OCI-LY1 (cell line): ENCODE measurements at regions not wholly inside any gene's neighbourhood (a gene's known extent, or its start where the extent isn't known, plus 50 kb on each side); places are given as distances from the start of the nearest gene placed in this dataset.

Source experiments
- H2AFZ ChIP-seq: fragments of 200-600 bp; sonication (generic), shearing (Covaris generic); 2 replicates; pipeline ENCODE4 v1.6.0; 2014; ENCODE audit warnings: antibody characterized with exemption, mild to moderate bottlenecking, low read length
- H3F3A ChIP-seq: fragments of 200-600 bp; sonication (generic), shearing (Covaris generic); 2 replicates; pipeline ENCODE4 v1.6.0; 2014; ENCODE audit warnings: mild to moderate bottlenecking, antibody characterized with exemption, low read length, moderate library complexity; ENCODE audit not compliant: insufficient read depth
- H3K27ac ChIP-seq: fragments of 200-600 bp; sonication (generic); 2 replicates; pipeline ENCODE4 v1.5.1; 2014; ENCODE audit warnings: low read length, mixed run types, mild to moderate bottlenecking, low read depth; ENCODE audit not compliant: poor library complexity, severe bottlenecking
- H3K27me3 ChIP-seq: fragments of 200-600 bp; sonication (generic); 2 replicates; pipeline ENCODE4 v1.6.0; 2014; ENCODE audit warnings: antibody characterized with exemption, mild to moderate bottlenecking, low read length, moderate library complexity; ENCODE audit not compliant: insufficient read depth
- H3K36me3 ChIP-seq: fragments of 200-600 bp; sonication (generic); 2 replicates; pipeline ENCODE4 v1.6.1; 2014; ENCODE audit warnings: mild to moderate bottlenecking, antibody characterized with exemption, low read length, moderate library complexity, mixed read lengths; ENCODE audit not compliant: insufficient read depth
- H3K4me1 ChIP-seq: fragments of 200-600 bp; sonication (generic); 2 replicates; pipeline ENCODE4 v1.5.1; 2014; ENCODE audit warnings: mild to moderate bottlenecking, low read length, moderate library complexity; ENCODE audit not compliant: insufficient read depth, severe bottlenecking
- H3K4me2 ChIP-seq: fragments of 200-600 bp; sonication (generic), shearing (Covaris generic); 2 replicates; pipeline ENCODE4 v1.6.1; 2014; ENCODE audit warnings: low read length
- H3K4me3 ChIP-seq: fragments of 200-600 bp; sonication (generic); 2 replicates; pipeline ENCODE4 v1.5.1; 2014; ENCODE audit warnings: low read length, low read depth, mild to moderate bottlenecking, mixed read lengths; ENCODE audit not compliant: poor library complexity, severe bottlenecking
- H3K79me2 ChIP-seq: fragments of 200-600 bp; shearing (Covaris generic); 2 replicates; pipeline ENCODE4 v1.6.1; 2016; ENCODE audit warnings: mixed run types, low read length, mixed read lengths; ENCODE audit not compliant: insufficient read depth
- H3K9ac ChIP-seq: fragments of 200-600 bp; sonication (generic), shearing (Covaris generic); 2 replicates; pipeline ENCODE4 v1.6.1; 2014; ENCODE audit warnings: mild to moderate bottlenecking, low read length, mixed read lengths
- H3K9me2 ChIP-seq: fragments of 200-600 bp; sonication (generic), shearing (Covaris generic); 2 replicates; pipeline ENCODE4 v1.6.1; 2014; ENCODE audit warnings: low read depth, mild to moderate bottlenecking, low read length, mixed read lengths
- H3K9me3 ChIP-seq: fragments of 200-600 bp; shearing (Covaris generic); 2 replicates; pipeline ENCODE4 v1.6.1; 2014; ENCODE audit warnings: low read length, mixed read lengths
- H4K20me1 ChIP-seq: fragments of 200-600 bp; sonication (generic), shearing (Covaris generic); 2 replicates; pipeline ENCODE4 v1.6.0; 2016; ENCODE audit warnings: mild to moderate bottlenecking, low read length; ENCODE audit not compliant: insufficient read depth
- CTCF ChIP-seq: fragments of 200-600 bp; sonication (generic), shearing (Covaris generic); IDR thresholded peaks from 2 replicates; pipeline ENCODE4 v1.5.1; 2017; ENCODE audit warnings: mild to moderate bottlenecking, antibody characterized with exemption, low read length, moderate library complexity, mixed read lengths
- EZH2 ChIP-seq: fragments of 200-600 bp; sonication (generic), shearing (Covaris generic); IDR thresholded peaks from 2 replicates; pipeline ENCODE4 v1.8.0; 2017; ENCODE audit warnings: borderline replicate concordance, mixed run types, mild to moderate bottlenecking, antibody characterized with exemption, low read length, moderate library complexity, mixed read lengths

DNA sequence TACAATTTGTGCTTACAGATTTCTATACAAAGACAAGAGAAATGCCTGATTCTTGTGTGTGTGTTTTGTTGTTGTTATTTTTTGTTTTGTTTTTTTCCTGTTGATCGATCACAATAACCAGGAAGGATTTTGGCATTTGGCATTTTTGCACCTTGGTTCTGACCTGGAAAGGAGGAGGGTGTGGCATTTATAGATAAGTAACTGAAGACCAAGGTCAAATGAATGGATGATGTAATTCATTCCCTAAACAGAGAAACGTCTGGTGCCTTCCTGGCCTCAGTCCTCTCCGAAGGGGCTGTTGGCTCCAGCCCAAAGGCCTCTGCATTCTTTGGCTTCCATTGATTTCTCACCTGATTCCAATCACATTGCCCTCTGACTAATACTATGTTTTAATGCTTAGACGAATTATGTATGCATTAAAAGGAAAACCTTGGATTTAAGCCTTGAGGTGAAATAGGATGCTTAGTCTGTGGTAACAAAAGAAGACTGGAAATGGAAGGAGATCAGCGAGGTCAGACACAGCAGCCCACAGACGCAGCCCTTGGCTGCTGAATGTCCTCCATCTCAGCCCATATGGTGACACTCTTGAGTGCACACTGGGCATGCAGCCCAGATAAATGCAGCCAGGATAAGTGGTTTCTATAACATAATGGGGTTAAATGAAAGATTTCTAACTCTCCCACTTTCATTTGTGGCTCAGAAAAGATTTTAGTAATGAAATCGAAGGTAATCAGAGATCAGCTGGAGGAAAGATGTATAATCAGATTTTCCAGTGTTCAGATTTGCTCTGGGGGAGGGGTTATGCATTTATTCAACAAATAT, 60.5 kb upstream of the TRIM2 start:
- TF ChIP-seq EZH2 (no peak), CTCF (no peak)
- Histone ChIP-seq H3K4me2 (no peak overlapping the region), H4K20me1 (no peaks in the 10 kb centered on the region), H3K9ac (no peak overlapping the region), H3K27me3 (no peaks in the 10 kb centered on the region), H3K4me3 (no peak overlapping the region), H3K36me3 (no peaks in the 10 kb centered on the region), H3K27ac (no peak overlapping the region), H3K9me2 (no peaks in the 10 kb centered on the region), H3K4me1 (no peaks in the 10 kb centered on the region), H3K9me3 (no peaks in the 10 kb centered on the region), H2AFZ (no peak overlapping the region), H3F3A (no peaks in the 10 kb centered on the region), H3K79me2 (no peaks in the 10 kb centered on the region)

DNA sequence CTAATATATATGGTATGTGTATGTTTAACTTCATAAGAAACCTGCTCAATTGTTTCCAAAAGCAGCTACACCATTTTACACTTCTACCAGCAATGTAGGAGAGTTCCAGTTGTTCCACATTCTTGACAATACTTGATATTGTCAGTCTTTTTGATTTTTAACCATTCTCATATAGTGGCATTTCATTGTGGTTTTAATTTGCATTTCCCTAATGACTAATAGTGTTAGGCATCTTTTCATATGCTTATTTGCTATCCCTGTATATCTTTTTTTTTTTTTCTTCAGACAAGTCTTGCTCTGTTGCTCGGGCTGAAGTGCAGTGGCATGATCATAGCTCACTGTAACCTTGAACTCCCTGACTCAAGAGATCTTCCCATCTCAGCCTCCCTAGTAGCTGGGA, 58.2 kb upstream of the TRIM2 start:
- TF ChIP-seq EZH2 = no peak
- TF ChIP-seq CTCF = no peak
- Histone ChIP-seq H2AFZ (no peak overlapping the region), H3K9ac (no peak overlapping the region), H3K27ac (no peak overlapping the region), H3K79me2 (no peaks in the 10 kb centered on the region), H3K4me2 (no peak overlapping the region), H3F3A (no peaks in the 10 kb centered on the region), H3K9me3 (no peaks in the 10 kb centered on the region), H3K4me1 (no peaks in the 10 kb centered on the region), H3K27me3 (no peaks in the 10 kb centered on the region), H4K20me1 (no peaks in the 10 kb centered on the region), H3K36me3 (no peaks in the 10 kb centered on the region), H3K4me3 (no peak overlapping the region), H3K9me2 (no peaks in the 10 kb centered on the region)

DNA sequence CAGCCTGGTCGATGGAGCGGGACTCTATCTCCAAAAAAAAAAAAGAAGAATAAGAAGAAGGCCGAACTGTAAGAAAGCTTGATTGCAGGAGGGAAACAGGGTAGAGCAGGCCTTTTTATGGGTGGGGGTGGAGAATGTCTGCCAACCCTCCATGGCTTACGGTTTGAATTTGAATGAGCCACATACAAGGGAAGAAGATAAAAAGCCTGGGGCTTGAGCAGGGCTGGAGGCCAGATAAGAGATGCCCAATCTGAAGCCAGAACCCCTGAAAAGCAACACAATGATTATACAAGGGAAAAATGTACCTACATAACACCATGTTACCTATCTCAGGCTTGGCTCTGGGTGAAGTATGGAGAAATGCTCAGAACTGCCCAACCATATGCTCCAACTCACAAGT, 57.3 kb upstream of the TRIM2 start:
- H2AFZ ChIP-seq = no peak overlapping the region
- TF ChIP-seq CTCF (no peak), EZH2 (no peak)
- no peak overlapping the region for H3K4me2 ChIP-seq
- no peak overlapping the region for H3K9ac ChIP-seq
- H3K4me3 ChIP-seq = no peak overlapping the region
- H3K4me1 ChIP-seq = peaks cover 6% of the 10 kb centered on the region
- no peaks in the 10 kb centered on the region for H3K36me3 ChIP-seq
- H3K9me3 ChIP-seq = no peaks in the 10 kb centered on the region
- H3K27ac ChIP-seq = no peak overlapping the region
- no peaks in the 10 kb centered on the region for H3K79me2 ChIP-seq
- no peaks in the 10 kb centered on the region for H3F3A ChIP-seq
- H3K27me3 ChIP-seq = no peaks in the 10 kb centered on the region
- H4K20me1 ChIP-seq = no peaks in the 10 kb centered on the region
- no peaks in the 10 kb centered on the region for H3K9me2 ChIP-seq
